Lower lobe of right lung (tissue), 2 donors: ENCODE measurements at regions not wholly inside any gene's neighbourhood (a gene's known extent, or its start where the extent isn't known, plus 50 kb on each side); places are given as distances from the start of the nearest gene placed in this dataset.
"Not testable (repeated sequence)": the region's sequence is repeated elsewhere in the genome, so short reads cannot be mapped to it uniquely, and the experiment has no call there.

ENCODE experiments used
- ATAC-seq, 2 donors: fragments of 200-7000 bp; cut with Tn5 transposase; one replicate each; pipeline ENCODE4 v1.9.1; 2020 to 2022; ENCODE audit warnings: mild to moderate bottlenecking in 2 of 2, moderate library complexity in 2 of 2
- DNase-seq: peaks from one replicate; pipeline ENCODE4 v3.0.0-alpha.2; 2020
- H3K27ac ChIP-seq: fragments of 200-600 bp; one replicate; pipeline ENCODE4 v1.8.0; 2022
- H3K27me3 ChIP-seq: fragments of 200-600 bp; one replicate; pipeline ENCODE4 v1.8.0; 2022; ENCODE audit warnings: low read depth
- H3K36me3 ChIP-seq: fragments of 200-600 bp; one replicate; pipeline ENCODE4 v1.8.0; 2022; ENCODE audit warnings: mild to moderate bottlenecking
- H3K4me1 ChIP-seq: fragments of 200-600 bp; one replicate; pipeline ENCODE4 v1.8.0; 2022
- H3K4me3 ChIP-seq: fragments of 200-600 bp; one replicate; pipeline ENCODE4 v1.8.0; 2022; ENCODE audit warnings: mild to moderate bottlenecking
- H3K9me3 ChIP-seq: fragments of 200-600 bp; one replicate; pipeline ENCODE4 v1.8.0; 2022
- CTCF ChIP-seq: fragments of 200-600 bp; IDR thresholded peaks from one replicate; pipeline ENCODE4 v1.8.0; 2022; ENCODE audit warnings: antibody characterized with exemption, mild to moderate bottlenecking
- intact Hi-C: fragments of 100-400 bp; cut with DNase I; formaldehyde crosslinking; loops from one replicate; pipeline ENCODE4 v1.11.0; 2022
- donor health status: DM: no; HTN: yes; CAD: no; lungs with severe emphysema.

- Histone ChIP-seq H3K4me3 (no peak overlapping the region), H3K27me3 (no peaks in the 10 kb centered on the region), H3K27ac (no peak overlapping the region), H3K4me1 (no peaks in the 10 kb centered on the region), H3K36me3 (no peaks in the 10 kb centered on the region), H3K9me3 (no peaks in the 10 kb centered on the region)
- intact Hi-C loops = no loop called here
- no peak for TF ChIP-seq CTCF
- no peak for DNase-seq
- no peak for ATAC-seq
These were observed 474.5 kb downstream of the PRR16 start for GRCh38 chr5:120938604-120939003.

GRCh38 chr5:120942596-120943350 is 478.7 kb downstream of the PRR16 start:
- no peaks in the 10 kb centered on the region for H3K27me3 ChIP-seq
- H3K4me1 ChIP-seq = no peaks in the 10 kb centered on the region
- H3K27ac ChIP-seq = no peak overlapping the region
- no peak for TF ChIP-seq CTCF
- H3K9me3 ChIP-seq = no peaks in the 10 kb centered on the region
- no peak overlapping the region for H3K4me3 ChIP-seq
- DNase-seq (no peak), ATAC-seq (no peak)
- H3K36me3 ChIP-seq = no peaks in the 10 kb centered on the region
- intact Hi-C loops = no loop called here

- ATAC-seq, H3K36me3 ChIP-seq, H3K27me3 ChIP-seq, intact Hi-C loops, H3K4me1 ChIP-seq, H3K27ac ChIP-seq, H3K4me3 ChIP-seq, DNase-seq: not testable (repeated sequence)
- peaks cover 15% of the 10 kb centered on the region for H3K9me3 ChIP-seq
These were observed 485.5 kb downstream of the PRR16 start for GRCh38 chr5:120949596-120949995.

GRCh38 chr5:120953445-120953844 is 489.3 kb downstream of the PRR16 start:
- peaks cover 15% of the 10 kb centered on the region for H3K9me3 ChIP-seq
- DNase-seq, H3K4me3 ChIP-seq, ATAC-seq, intact Hi-C loops, H3K4me1 ChIP-seq, H3K27ac ChIP-seq, H3K27me3 ChIP-seq, H3K36me3 ChIP-seq: not testable (repeated sequence)

GRCh38 chr5:120954255-120954654 is 490.2 kb downstream of the PRR16 start:
- no peaks in the 10 kb centered on the region for H3K4me1 ChIP-seq
- no peak for TF ChIP-seq CTCF
- no peak overlapping the region for H3K4me3 ChIP-seq
- DNase-seq (no peak), ATAC-seq (no peak)
- intact Hi-C loops = no loop called here
- no peaks in the 10 kb centered on the region for H3K36me3 ChIP-seq
- peaks cover 15% of the 10 kb centered on the region for H3K9me3 ChIP-seq
- no peaks in the 10 kb centered on the region for H3K27me3 ChIP-seq
- H3K27ac ChIP-seq = no peak overlapping the region

GRCh38 chr5:120955795-120956194 is 491.7 kb downstream of the PRR16 start:
- no peaks in the 10 kb centered on the region for H3K27me3 ChIP-seq
- H3K9me3 ChIP-seq = peaks cover 15% of the 10 kb centered on the region
- H3K4me1 ChIP-seq = no peaks in the 10 kb centered on the region
- ATAC-seq (no peak), DNase-seq (no peak)
- intact Hi-C loops = no loop called here
- no peak overlapping the region for H3K27ac ChIP-seq
- no peak overlapping the region for H3K4me3 ChIP-seq
- TF ChIP-seq CTCF = no peak
- no peaks in the 10 kb centered on the region for H3K36me3 ChIP-seq
